HEK293 (cell line): ENCODE measurements at regions not wholly inside any gene's neighbourhood (a gene's known extent, or its start where the extent isn't known, plus 50 kb on each side); places are given as distances from the start of the nearest gene placed in this dataset.

ENCODE experiments used
- ZNF223 ChIP-seq: fragments of 450-650 bp; formaldehyde crosslinking; IDR thresholded peaks from 2 replicates; pipeline ENCODE4 v1.5.1; 2016; ENCODE audit warnings: missing biosample characterization, missing genetic modification characterization
- ZNF521 ChIP-seq: fragments of 450-650 bp; formaldehyde crosslinking; IDR thresholded peaks from 2 replicates; pipeline ENCODE4 v1.5.1; 2017; ENCODE audit warnings: missing biosample characterization, mild to moderate bottlenecking, missing genetic modification characterization
- ZSCAN18 ChIP-seq: fragments of 450-650 bp; formaldehyde crosslinking; IDR thresholded peaks from 2 replicates; pipeline ENCODE4 v1.5.1; 2016; ENCODE audit warnings: missing biosample characterization, missing genetic modification characterization
- TF ChIP-seq, protein P1 (sequence below): fragments of 450-650 bp; formaldehyde crosslinking; IDR thresholded peaks from 2 replicates; pipeline ENCODE4 v1.5.1; 2016; ENCODE audit warnings: missing biosample characterization, missing genetic modification characterization

- TF ChIP-seq, protein P1, sequence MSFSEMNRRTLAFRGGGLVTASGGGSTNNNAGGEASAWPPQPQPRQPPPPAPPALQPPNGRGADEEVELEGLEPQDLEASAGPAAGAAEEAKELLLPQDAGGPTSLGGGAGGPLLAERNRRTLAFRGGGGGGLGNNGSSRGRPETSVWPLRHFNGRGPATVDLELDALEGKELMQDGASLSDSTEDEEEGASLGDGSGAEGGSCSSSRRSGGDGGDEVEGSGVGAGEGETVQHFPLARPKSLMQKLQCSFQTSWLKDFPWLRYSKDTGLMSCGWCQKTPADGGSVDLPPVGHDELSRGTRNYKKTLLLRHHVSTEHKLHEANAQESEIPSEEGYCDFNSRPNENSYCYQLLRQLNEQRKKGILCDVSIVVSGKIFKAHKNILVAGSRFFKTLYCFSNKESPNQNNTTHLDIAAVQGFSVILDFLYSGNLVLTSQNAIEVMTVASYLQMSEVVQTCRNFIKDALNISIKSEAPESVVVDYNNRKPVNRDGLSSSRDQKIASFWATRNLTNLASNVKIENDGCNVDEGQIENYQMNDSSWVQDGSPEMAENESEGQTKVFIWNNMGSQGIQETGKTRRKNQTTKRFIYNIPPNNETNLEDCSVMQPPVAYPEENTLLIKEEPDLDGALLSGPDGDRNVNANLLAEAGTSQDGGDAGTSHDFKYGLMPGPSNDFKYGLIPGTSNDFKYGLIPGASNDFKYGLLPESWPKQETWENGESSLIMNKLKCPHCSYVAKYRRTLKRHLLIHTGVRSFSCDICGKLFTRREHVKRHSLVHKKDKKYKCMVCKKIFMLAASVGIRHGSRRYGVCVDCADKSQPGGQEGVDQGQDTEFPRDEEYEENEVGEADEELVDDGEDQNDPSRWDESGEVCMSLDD (tag by site-specific recombination) = no peak
- TF ChIP-seq ZNF521 (tag by site-specific recombination) (no peak), ZNF223 (no peak), ZSCAN18 (tag by site-specific recombination) (no peak)
- TF ChIP-seq, all 188 proteins: peak for 0
Observed at GRCh38 chr1:243902100-243902499, 52.1 kb upstream of the AKT3 start (continued).
